Right ventricle myocardium inferior (tissue), 1 donor: ENCODE measurements at regions not wholly inside any gene's neighbourhood (a gene's known extent, or its start where the extent isn't known, plus 50 kb on each side); places are given as distances from the start of the nearest gene placed in this dataset.

Source experiments
- ATAC-seq: fragments of 200-7000 bp; cut with Tn5 transposase; one replicate; pipeline ENCODE4 v1.9.1; 2020; ENCODE audit warnings: mild to moderate bottlenecking, moderate library complexity
- DNase-seq: peaks from one replicate; pipeline ENCODE4 v3.0.0; 2021; ENCODE audit errors: missing footprints
- intact Hi-C: fragments of 100-400 bp; cut with DNase I; formaldehyde crosslinking; loops from one replicate; pipeline ENCODE4 v1.11.0; 2022
- donor health status: DM: no; HTN: yes; CAD: no; lungs with severe emphysema.

- intact Hi-C loops, result no loop called here
- DNase-seq, result no peak
- ATAC-seq, result no peak
Observed at GRCh38 chr4:1506956-1507721, 100.9 kb upstream of the NKX1-1 start.

DNA sequence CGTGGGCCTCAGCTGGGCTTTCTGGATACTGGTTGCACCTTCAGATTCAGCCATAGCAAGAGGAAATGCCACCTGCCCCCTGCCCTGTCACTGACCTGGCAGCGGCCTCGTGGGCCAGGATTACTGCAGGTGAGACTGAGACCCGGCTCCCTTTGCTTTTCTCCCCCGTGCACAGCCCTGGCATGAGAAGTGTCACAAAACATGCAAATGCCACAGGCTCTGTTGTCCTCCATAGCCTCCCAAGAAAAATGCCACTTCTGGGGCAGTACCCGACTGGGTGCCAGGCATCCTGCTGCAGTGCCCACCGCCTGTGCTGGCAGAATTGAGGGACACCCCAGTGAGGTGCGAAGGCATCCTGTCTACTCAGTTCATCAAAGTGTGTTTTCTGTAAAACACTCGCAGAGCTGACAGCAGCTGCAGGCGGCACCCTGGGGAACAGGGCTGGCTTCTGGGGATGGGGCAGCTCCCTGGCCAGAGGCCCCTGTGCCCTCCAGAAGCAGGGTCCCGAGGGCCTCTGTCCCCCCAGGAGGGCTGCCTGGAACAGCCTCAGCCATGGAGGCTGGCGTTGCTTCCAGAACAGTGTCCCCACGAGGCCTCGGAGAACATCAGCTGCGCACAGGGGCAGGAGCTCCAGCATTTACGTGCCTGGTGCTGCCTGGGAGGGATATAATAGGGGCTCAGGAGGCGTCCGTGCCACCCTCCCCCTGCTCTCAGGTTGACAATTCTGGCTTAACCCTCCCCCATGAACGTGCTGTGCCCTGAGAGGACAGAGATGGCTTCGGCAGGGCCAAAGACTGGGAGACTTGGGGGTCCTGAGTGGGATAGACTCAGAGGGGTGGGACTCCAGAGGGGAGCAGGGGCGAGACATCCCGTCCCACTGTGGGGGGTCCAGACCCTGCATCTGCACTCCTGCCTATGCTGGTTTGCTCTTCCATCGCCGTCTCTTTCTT, 99.5 kb upstream of the NKX1-1 start:
- DNase-seq (peak; percentile 58), ATAC-seq (no peak)
- intact Hi-C loops, result no loop called here

DNA sequence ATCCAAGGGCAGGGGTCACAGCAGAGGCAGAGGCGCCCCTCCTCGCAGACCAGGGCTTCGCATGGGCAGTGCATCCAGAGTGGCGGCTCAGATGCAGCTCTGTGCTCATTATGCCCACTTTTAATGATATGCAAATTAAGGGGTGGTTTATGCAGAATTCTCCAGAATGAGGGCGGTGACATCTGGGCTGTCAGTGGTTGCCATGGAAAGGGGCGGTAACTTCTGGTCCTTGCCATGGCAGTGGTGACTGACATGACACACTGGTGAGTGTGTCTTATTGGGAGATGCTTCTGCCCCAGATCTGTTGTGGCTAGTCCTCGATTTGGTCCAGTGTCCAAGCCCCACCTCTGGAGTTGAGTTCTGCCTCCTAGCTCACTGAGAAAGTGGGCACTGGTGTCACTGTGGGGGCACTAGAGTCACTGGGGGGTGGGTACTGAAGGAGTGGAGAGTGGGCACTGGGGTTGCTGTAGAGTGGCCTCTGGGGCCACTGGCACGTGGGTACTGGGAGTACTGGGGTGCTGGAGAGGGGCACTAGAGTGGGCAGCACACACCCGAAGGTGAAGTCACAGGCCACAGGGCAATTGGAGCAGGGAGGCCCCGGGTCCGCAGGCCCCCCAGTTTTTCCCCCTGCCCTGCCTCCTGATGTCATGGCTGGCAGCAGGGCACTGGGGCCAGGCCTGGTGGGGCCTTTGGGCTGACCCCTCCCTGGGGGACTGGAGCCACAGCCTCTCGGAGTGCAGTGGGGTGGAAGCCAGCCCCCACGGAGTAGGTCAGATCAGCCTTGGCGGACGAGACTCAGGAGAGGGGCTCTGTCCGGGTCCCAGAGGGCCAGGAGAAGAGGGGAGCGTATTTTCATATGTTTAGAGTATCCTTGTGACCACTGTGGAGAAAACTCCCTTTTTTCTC, 98.6 kb upstream of the NKX1-1 start:
- no peak for ATAC-seq
- DNase-seq, result no peak
- intact Hi-C loops, result no loop called here

GRCh38 chr4:1503583-1504471, 97.6 kb upstream of the NKX1-1 start:
- DNase-seq (peak; percentile 47), ATAC-seq (no peak)
- intact Hi-C loops, result no loop called here

- ATAC-seq, result no peak
- intact Hi-C loops, result no loop called here
- peak; percentile 69 for DNase-seq
Observed at GRCh38 chr4:1502976-1503375, 96.7 kb upstream of the NKX1-1 start.

GRCh38 chr4:1502501-1502886, 96.3 kb upstream of the NKX1-1 start:
- peak; percentile 68 for DNase-seq
- intact Hi-C loops, result no loop called here
- no peak for ATAC-seq

DNA sequence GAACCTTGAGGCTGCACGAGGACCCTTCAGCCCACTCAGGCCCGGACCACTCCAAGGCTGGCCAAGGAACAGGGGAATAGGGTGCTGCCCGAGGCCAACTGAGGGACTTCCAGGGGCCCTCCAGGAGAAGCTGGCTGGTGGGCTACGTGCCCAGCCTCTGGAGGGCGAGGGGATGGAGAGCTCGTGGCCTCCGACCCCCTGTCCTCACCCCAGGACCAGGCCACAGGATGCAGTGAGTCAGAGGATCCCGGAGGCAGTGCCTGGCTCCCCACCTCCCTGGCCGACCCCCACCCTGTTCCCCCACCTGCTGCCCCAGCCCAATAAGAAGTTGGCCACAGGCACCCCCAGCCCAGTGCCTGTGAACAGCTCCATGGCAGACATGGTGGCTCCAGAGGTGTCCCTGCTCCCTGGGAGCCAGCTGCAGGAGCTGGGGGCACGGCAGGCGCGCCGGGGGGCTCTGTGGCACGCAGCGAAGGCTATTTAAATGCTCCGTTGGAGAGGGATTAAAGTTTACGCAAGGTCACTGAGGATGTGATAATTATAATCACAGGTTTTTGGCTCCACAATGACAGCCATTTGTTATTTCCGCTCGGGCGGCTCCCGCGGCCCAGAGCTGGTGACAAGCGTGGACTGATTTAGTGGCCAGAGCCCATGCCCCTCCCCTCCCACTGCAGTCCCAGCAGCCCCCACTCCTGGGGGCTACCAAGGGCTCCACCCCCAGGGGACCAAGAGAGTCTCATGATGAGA, 95.7 kb upstream of the NKX1-1 start:
- intact Hi-C loops, result no loop called here
- peak; percentile 32 for DNase-seq
- ATAC-seq, result no peak

DNA sequence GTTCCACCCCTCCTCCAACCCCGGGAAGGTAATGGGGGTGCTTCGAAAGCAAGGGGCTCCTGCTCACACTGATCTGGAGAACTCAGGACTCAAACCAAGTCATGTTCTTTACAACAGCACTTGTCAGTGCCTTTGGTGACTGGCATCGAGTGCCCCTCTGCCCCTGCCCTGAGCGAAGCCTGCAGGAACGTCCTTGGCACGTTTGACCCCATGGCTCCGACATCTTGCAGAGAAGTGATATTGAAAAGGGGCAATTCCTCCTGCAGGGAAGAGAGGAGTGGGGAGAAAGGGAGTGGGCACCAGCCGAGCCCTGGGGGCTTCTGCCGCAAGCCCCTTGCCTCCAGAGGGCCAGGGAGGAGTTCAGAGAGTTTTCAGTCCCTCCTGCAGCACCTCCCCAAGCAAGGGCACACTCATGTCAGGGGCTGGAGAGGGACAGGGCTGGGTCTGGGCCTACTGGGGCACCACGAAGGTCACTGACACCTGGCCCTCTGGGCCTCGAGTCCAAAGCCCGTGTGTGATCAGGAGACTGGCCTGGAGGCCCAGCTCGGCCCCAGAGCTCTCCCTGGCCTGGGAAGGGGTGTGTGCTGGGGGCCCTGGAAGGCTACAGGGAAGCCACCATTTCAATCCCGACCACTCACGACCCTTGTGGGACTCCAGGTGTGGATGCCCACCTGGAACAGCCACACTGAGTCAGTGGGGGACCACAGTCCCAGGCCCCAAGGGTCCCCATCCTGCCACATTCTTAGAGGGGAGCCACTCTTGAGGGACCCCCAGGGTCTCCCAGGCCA, 94.9 kb upstream of the NKX1-1 start:
- ATAC-seq, result no peak
- intact Hi-C loops, result no loop called here
- DNase-seq, result peak; percentile 56

DNA sequence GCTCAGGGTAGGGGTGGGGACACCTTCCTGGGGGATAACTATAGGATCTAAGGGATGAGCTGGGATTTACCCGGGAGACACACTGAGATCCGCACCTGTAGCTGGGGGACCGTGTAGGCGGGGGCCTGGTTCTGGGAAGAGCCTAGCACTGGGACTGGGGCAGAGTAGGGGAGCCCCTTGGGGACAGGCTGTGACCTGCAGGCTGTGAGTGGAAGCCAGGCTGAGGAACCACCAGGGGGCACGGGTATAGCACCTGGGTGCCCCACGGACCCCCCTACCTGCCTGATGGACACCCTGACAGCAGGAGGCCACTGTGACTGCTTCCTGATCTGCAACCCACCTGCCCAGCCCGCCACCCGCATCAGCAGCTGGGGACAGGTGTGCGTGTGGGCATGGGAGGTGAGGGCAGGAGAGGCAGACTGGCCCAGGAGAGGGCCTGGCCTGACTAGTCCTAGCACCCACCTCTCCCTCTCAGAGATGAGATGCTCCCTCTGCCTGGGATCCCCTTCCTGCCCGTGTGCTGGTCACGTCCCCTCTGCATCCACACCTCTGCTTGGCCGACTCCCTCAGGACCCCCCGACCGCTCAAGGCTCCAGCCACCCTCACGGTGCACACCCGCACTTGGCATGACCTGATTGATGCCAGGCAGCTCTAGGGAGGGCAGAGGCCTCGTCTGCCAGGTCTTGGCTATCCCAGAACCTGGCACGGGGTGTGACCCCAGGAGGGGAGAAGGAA, 94.2 kb upstream of the NKX1-1 start:
- intact Hi-C loops, result no loop called here
- ATAC-seq (no peak), DNase-seq (peak; percentile 16)

DNA sequence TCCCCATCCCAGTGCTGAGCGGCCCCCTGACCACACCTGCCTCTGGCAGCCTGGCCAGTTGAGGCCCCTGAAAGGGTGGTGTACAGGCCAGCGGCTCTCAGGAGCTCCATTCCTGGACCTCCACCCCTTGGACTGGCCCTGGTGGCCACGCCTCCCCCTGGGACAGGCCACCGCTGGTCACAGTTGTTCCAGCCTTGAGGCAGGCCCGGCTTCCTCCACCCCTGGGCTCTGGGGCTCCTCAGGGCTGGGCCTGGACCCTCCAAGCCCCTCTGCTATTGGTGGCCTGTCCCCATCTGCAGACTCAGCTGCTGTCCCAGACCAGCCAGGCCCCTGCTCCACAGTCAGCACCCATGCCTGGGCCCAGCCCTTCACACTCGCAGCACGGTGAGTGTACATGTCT, 93.2 kb upstream of the NKX1-1 start:
- ATAC-seq, result no peak
- DNase-seq, result peak; percentile 65
- intact Hi-C loops, result no loop called here

- ATAC-seq (no peak), DNase-seq (peak; percentile 45)
- intact Hi-C loops, result no loop called here
Observed at GRCh38 chr4:1497189-1497801, 91.1 kb upstream of the NKX1-1 start.

GRCh38 chr4:1496116-1496642, 89.9 kb upstream of the NKX1-1 start:
- intact Hi-C loops, result no loop called here
- no peak for ATAC-seq
- peak; percentile 55 for DNase-seq

GRCh38 chr4:1495416-1496115, 89.3 kb upstream of the NKX1-1 start:
- ATAC-seq (no peak), DNase-seq (peak; percentile 26)
- intact Hi-C loops, result no loop called here

DNA sequence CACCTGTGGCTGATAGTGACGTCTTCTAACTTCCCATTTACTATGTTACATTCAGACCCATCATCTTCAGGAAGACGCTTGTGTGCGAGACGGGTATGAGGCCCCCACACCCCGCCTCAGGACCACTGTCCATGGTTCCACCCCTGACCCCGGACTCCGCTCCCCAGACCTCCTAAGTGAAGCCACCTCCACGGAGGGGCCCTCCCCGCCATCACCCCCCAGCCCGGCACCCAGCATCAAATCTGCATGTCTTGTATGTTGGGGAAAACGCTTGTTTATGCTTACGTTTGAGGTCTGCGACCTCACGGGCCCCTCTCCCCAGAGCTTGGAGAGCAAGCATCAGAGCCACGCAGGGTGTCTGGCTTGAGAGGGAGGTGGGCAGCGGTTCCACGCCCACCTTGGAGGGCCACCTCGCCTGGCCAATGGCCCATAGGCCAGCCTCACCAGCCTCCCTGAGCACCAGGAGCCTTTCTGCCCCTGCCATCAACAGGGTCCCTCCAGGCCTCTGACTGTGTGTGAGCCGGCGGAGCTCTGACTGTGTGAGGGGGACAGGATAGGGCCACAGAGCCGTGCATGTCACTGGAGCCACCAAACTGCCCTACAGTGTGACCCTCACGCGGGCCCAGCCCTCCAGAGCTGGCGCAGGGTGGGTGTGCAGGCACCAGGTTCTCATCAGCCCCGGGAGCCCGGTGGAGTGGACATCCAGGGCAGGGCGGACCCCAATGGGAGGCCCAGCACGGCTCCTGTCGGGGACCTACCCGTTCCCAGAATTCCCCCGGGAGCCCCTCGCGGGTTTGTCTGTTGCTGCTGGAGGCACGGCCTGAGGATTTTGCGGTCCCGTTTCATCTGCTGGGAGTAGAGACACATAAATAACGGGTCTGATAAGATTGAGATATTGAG, 88.4 kb upstream of the NKX1-1 start:
- intact Hi-C loops, result no loop called here
- DNase-seq, result peak; percentile 61
- ATAC-seq, result no peak
